Stimulated activated CD4-positive, alpha-beta T cell treated with anti-CD3 and anti-CD28 coated beads, Interleukin-4, amount 100 ng/mL, for 1 hour (primary cell): ENCODE measurements at regions not wholly inside any gene's neighbourhood (a gene's known extent, or its start where the extent isn't known, plus 50 kb on each side); places are given as distances from the start of the nearest gene placed in this dataset.

Source experiments
- DNase-seq: peaks from one replicate; pipeline ENCODE4 v3.0.0-alpha.2; 2020

- no peak for DNase-seq
Observed at GRCh38 chr5:126315341-126315740, 107.9 kb upstream of the GRAMD2B start.

- no peak for DNase-seq
Observed at GRCh38 chr5:126332326-126332725, 90.9 kb upstream of the GRAMD2B start.

GRCh38 chr5:126334760-126335159, 88.4 kb upstream of the GRAMD2B start:
- DNase-seq: no peak

GRCh38 chr5:126335886-126336285, 87.3 kb upstream of the GRAMD2B start:
- no peak for DNase-seq

GRCh38 chr5:126338635-126339034, 84.6 kb upstream of the GRAMD2B start:
- no peak for DNase-seq

GRCh38 chr5:126339215-126339805, 83.9 kb upstream of the GRAMD2B start:
- DNase-seq: peak; percentile 4

- DNase-seq: no peak
Observed at GRCh38 chr5:126341906-126342630, 81.1 kb upstream of the GRAMD2B start.

GRCh38 chr5:126348855-126349635, 74.2 kb upstream of the GRAMD2B start:
- no peak for DNase-seq

GRCh38 chr5:126351153-126351552, 72.1 kb upstream of the GRAMD2B start:
- no peak for DNase-seq

- DNase-seq: no peak
Observed at GRCh38 chr5:126354012-126354857, 69.0 kb upstream of the GRAMD2B start.

GRCh38 chr5:126354858-126355731, 68.1 kb upstream of the GRAMD2B start:
- DNase-seq: no peak

GRCh38 chr5:126355940-126356339, 67.3 kb upstream of the GRAMD2B start:
- no peak for DNase-seq

- no peak for DNase-seq
Observed at GRCh38 chr5:126357585-126358342, 65.4 kb upstream of the GRAMD2B start.

- no peak for DNase-seq
Observed at GRCh38 chr5:126358525-126358924, 64.7 kb upstream of the GRAMD2B start.

- DNase-seq: no peak
Observed at GRCh38 chr5:126359884-126360283, 63.3 kb upstream of the GRAMD2B start.

- DNase-seq: no peak
Observed at GRCh38 chr5:126360467-126360866, 62.7 kb upstream of the GRAMD2B start.

GRCh38 chr5:126363658-126364057, 59.6 kb upstream of the GRAMD2B start:
- DNase-seq: no peak

GRCh38 chr5:126364206-126364902, 58.9 kb upstream of the GRAMD2B start:
- DNase-seq: no peak

- no peak for DNase-seq
Observed at GRCh38 chr5:126365446-126366198, 57.6 kb upstream of the GRAMD2B start.

GRCh38 chr5:126366199-126366560, 57.0 kb upstream of the GRAMD2B start:
- DNase-seq: no peak
